Esophagus squamous epithelium (tissue), 5 donors: ENCODE measurements at regions not wholly inside any gene's neighbourhood (a gene's known extent, or its start where the extent isn't known, plus 50 kb on each side); places are given as distances from the start of the nearest gene placed in this dataset.

Experiments
- DNase-seq: peaks from one replicate; lab custom pipeline; 2025; lab: John Stamatoyannopoulos, UW
- H3K27ac ChIP-seq, 4 donors: fragments of 200-600 bp; sonication (generic); one replicate each; pipeline ENCODE4 v1.5.1; 2016 to 2019; ENCODE audit warnings: mild to moderate bottlenecking in 1 of 4
- H3K27me3 ChIP-seq, 4 donors: fragments of 200-600 bp; sonication (generic); 1 replicate in 3 of 4; 2 replicates in 1 of 4; pipeline versions ENCODE4 v1.5.1 to v1.6.0; 2017 to 2021; ENCODE audit warnings: antibody characterized with exemption in 1 of 4
- H3K36me3 ChIP-seq, 3 donors: fragments of 200-600 bp; sonication (generic); one replicate each; pipeline ENCODE4 v1.5.1; 2016 to 2019
- H3K4me1 ChIP-seq, 3 donors: fragments of 200-600 bp; sonication (generic); one replicate each; pipeline ENCODE4 v1.5.1; 2017 to 2019
- H3K4me3 ChIP-seq, 4 donors: fragments of 200-600 bp; sonication (generic); 1 replicate in 3 of 4; 2 replicates in 1 of 4; pipeline ENCODE4 v1.5.1; 2016 to 2019; ENCODE audit warnings: mild to moderate bottlenecking in 2 of 4, moderate library complexity in 1 of 4
- H3K9me3 ChIP-seq, 3 donors: fragments of 200-600 bp; sonication (generic); one replicate each; pipeline ENCODE4 v1.5.1; 2016 to 2019
- CTCF ChIP-seq, 6 experiments: fragments of 450-650 bp in 4 of 6; fragments of 200-600 bp in 2 of 6; sonication (generic) in 2 of 6; IDR thresholded peaks; one replicate each; pipeline ENCODE4 v1.5.1; 2016 to 2019; ENCODE audit warnings: antibody characterized with exemption in 6 of 6, mild to moderate bottlenecking in 4 of 6, moderate library complexity in 4 of 6
- POLR2A ChIP-seq, 4 donors: fragments of 450-650 bp; IDR thresholded peaks; one replicate each; pipeline ENCODE4 v1.6.1; 2017; ENCODE audit warnings: antibody characterized with exemption in 4 of 4, mild to moderate bottlenecking in 4 of 4, moderate library complexity in 3 of 4
- WGBS, 2 donors: methylation state at CpG; one replicate each; pipeline ENCODE4 v1.1.5; 2018; 5-methylcytosine and 5-hydroxymethylcytosine counted together
- intact Hi-C: fragments of 100-400 bp; cut with DNase I; formaldehyde crosslinking; loops from one replicate; pipeline ENCODE4 v1.15.0; 2022
- donor health status: DM: yes; HTN: yes; CAD: no.

- TF ChIP-seq POLR2A (IDR thresholded peaks at IDR 0.05) (no peak), CTCF (IDR thresholded peaks at IDR 0.05) (no peak)
- no peaks in the 10 kb centered on the region for H3K9me3 ChIP-seq
- H3K4me1 ChIP-seq: no peaks in the 10 kb centered on the region
- H3K36me3 ChIP-seq: no peaks in the 10 kb centered on the region
- no peaks in the 10 kb centered on the region for H3K27me3 ChIP-seq
- intact Hi-C loops: no loop called here
- no peak for DNase-seq
- H3K4me3 ChIP-seq: no peak overlapping the region
- H3K27ac ChIP-seq: no peak overlapping the region
- 48 to 53% methylated on average over 3 to 4 of the region's 4 CpGs for WGBS, 2 donors
These were observed 90.1 kb upstream of the FAM169A start for GRCh38 chr5:74956278-74956677.

- H3K4me1 ChIP-seq: no peaks in the 10 kb centered on the region
- H3K27me3 ChIP-seq: no peaks in the 10 kb centered on the region
- no peak overlapping the region for H3K4me3 ChIP-seq
- 34 to 49% methylated on average over 3 of the region's 3 CpGs for WGBS, 2 donors
- no peaks in the 10 kb centered on the region for H3K36me3 ChIP-seq
- intact Hi-C loops: no loop called here
- no peak for TF ChIP-seq POLR2A (IDR thresholded peaks at IDR 0.05)
- TF ChIP-seq CTCF (IDR thresholded peaks at IDR 0.05): no peak
- H3K27ac ChIP-seq: no peak overlapping the region
- DNase-seq: no peak
- no peaks in the 10 kb centered on the region for H3K9me3 ChIP-seq
These were observed 88.7 kb upstream of the FAM169A start for GRCh38 chr5:74954919-74955318.

- H3K4me3 ChIP-seq: no peak overlapping the region
These were observed 87.9 kb upstream of the FAM169A start for GRCh38 chr5:74953937-74954720.

GRCh38 chr5:74953554-74953936 lies 87.4 kb upstream of the FAM169A start:
- Histone ChIP-seq H3K4me1 (peaks cover 0 to 4% (median 0%) of the 10 kb centered on the region in 3 donors), H3K4me3 (no peak overlapping the region), H3K36me3 (no peaks in the 10 kb centered on the region), H3K9me3 (no peaks in the 10 kb centered on the region), H3K27ac (no peak overlapping the region), H3K27me3 (no peaks in the 10 kb centered on the region)
- TF ChIP-seq CTCF (IDR thresholded peaks at IDR 0.05): no peak
- no peak for TF ChIP-seq POLR2A (IDR thresholded peaks at IDR 0.05)
- no peak for DNase-seq
- WGBS, 2 donors: 90 to 100% methylated on average over 5 of the region's 5 CpGs
- intact Hi-C loops: no loop called here

More at GRCh38 chr5:74953937-74954720, 87.9 kb upstream of the FAM169A start:
- Histone ChIP-seq H3K36me3 (no peaks in the 10 kb centered on the region), H3K27me3 (no peaks in the 10 kb centered on the region), H3K27ac (no peak overlapping the region), H3K4me1 (no peaks in the 10 kb centered on the region), H3K9me3 (no peaks in the 10 kb centered on the region)
- intact Hi-C loops: no loop called here
- no peak for DNase-seq
- 60 to 67% methylated on average over 8 of the region's 8 CpGs for WGBS, 2 donors
- no peak for TF ChIP-seq CTCF (IDR thresholded peaks at IDR 0.05)
- TF ChIP-seq POLR2A (IDR thresholded peaks at IDR 0.05): no peak

GRCh38 chr5:74952406-74952805 lies 86.2 kb upstream of the FAM169A start:
- intact Hi-C loops: no loop called here
- TF ChIP-seq POLR2A (IDR thresholded peaks at IDR 0.05) (no peak), CTCF (IDR thresholded peaks at IDR 0.05) (no peak)
- H3K4me3 ChIP-seq: no peak overlapping the region
- H3K36me3 ChIP-seq: no peaks in the 10 kb centered on the region
- H3K27ac ChIP-seq: no peak overlapping the region
- no peak for DNase-seq
- 43 to 53% methylated on average over 4 of the region's 4 CpGs for WGBS, 2 donors
- peaks cover 0 to 8% (median 3%) of the 10 kb centered on the region in 3 donors for H3K4me1 ChIP-seq
- no peaks in the 10 kb centered on the region for H3K27me3 ChIP-seq
- no peaks in the 10 kb centered on the region for H3K9me3 ChIP-seq
